GM23338 (cell line): ENCODE measurements at regions not wholly inside any gene's neighbourhood (a gene's known extent, or its start where the extent isn't known, plus 50 kb on each side); places are given as distances from the start of the nearest gene placed in this dataset.

Experiments used
- ATAC-seq: fragments of 200-7000 bp; cut with Tn5 transposase; 3 replicates; pipeline ENCODE4 v1.9.1; 2020
- DNase-seq: peaks from one replicate; pipeline ENCODE4 v3.0.0-alpha.2; 2015; ENCODE audit warnings: low spot score
- H2AFZ ChIP-seq: fragments of 200-600 bp; sonication (generic); 2 replicates; pipeline ENCODE4 v1.8.0; 2016; ENCODE audit warnings: antibody characterized with exemption, mild to moderate bottlenecking, moderate library complexity
- H3F3A ChIP-seq: fragments of 200-600 bp; sonication (generic); replicated peaks from 2 replicates; pipeline ENCODE4 v1.8.0; 2017; ENCODE audit warnings: antibody characterized with exemption, mixed run types, low read depth
- H3K27ac ChIP-seq: fragments of 200-600 bp; sonication (generic); 2 replicates; pipeline ENCODE4 v1.6.1; 2016; ENCODE audit warnings: low read depth
- H3K27me3 ChIP-seq: fragments of 200-600 bp; sonication (generic); 2 replicates; pipeline ENCODE4 v1.8.0; 2016; ENCODE audit warnings: mild to moderate bottlenecking, mixed run types, moderate library complexity; ENCODE audit not compliant: insufficient read depth
- H3K36me3 ChIP-seq: fragments of 200-600 bp; sonication (generic); 2 replicates; pipeline ENCODE4 v1.8.0; 2016; ENCODE audit warnings: mild to moderate bottlenecking; ENCODE audit not compliant: insufficient read depth
- H3K4me1 ChIP-seq: fragments of 200-600 bp; sonication (generic); 2 replicates; pipeline ENCODE4 v1.8.0; 2016; ENCODE audit warnings: mild to moderate bottlenecking, moderate library complexity; ENCODE audit not compliant: insufficient read depth
- H3K4me2 ChIP-seq: fragments of 200-600 bp; sonication (generic); 2 replicates; pipeline ENCODE4 v1.7.1; 2017; ENCODE audit warnings: mixed run types
- H3K4me3 ChIP-seq: fragments of 200-600 bp; sonication (generic); 2 replicates; pipeline ENCODE4 v1.6.1; 2016; ENCODE audit warnings: mixed run types
- H3K79me2 ChIP-seq: fragments of 200-600 bp; sonication (generic); replicated peaks from 2 replicates; pipeline ENCODE4 v1.8.0; 2017; ENCODE audit warnings: mild to moderate bottlenecking; ENCODE audit not compliant: insufficient read depth
- H3K9me2 ChIP-seq: fragments of 200-600 bp; sonication (generic); 2 replicates; pipeline ENCODE4 v1.8.0; 2017; ENCODE audit not compliant: insufficient read depth
- H4K20me1 ChIP-seq: fragments of 200-600 bp; sonication (generic); replicated peaks from 2 replicates; pipeline ENCODE4 v1.8.0; 2017; ENCODE audit warnings: mild to moderate bottlenecking; ENCODE audit not compliant: insufficient read depth
- H3K27ac Mint-ChIP-seq: 2 replicates; pipeline ENCODE4 v1.8.0; 2020; ENCODE audit warnings: inconsistent platforms, mild to moderate bottlenecking, moderate library complexity, mixed read lengths
- H3K27me3 Mint-ChIP-seq: 3 replicates; pipeline ENCODE4 v1.8.0; 2022; ENCODE audit warnings: low read depth, mild to moderate bottlenecking, moderate library complexity, mixed read lengths, inconsistent platforms; ENCODE audit not compliant: insufficient read depth, poor library complexity
- H3K36me3 Mint-ChIP-seq: 3 replicates; pipeline ENCODE4 v1.8.0; 2021; ENCODE audit warnings: low read depth, mild to moderate bottlenecking, inconsistent platforms, moderate library complexity, mixed read lengths
- H3K4me1 Mint-ChIP-seq: 3 replicates; pipeline ENCODE4 v1.8.0; 2020; ENCODE audit warnings: mild to moderate bottlenecking, inconsistent platforms, mixed read lengths
- H3K4me3 Mint-ChIP-seq: 3 replicates; pipeline ENCODE4 v1.8.0; 2021; ENCODE audit warnings: moderate library complexity, mild to moderate bottlenecking, inconsistent platforms, mixed read lengths
- H3K9me3 Mint-ChIP-seq: 3 replicates; pipeline ENCODE4 v1.8.0; 2020; ENCODE audit warnings: moderate library complexity, mild to moderate bottlenecking, inconsistent platforms, mixed read lengths
- CREB1 ChIP-seq: fragments of 250-450 bp; sonication (Bioruptor Pico); IDR thresholded peaks from 2 replicates; pipeline ENCODE4 v1.5.0; 2020; ENCODE audit warnings: low read depth, mild to moderate bottlenecking, moderate library complexity
- EZH2 ChIP-seq: fragments of 200-600 bp; sonication (generic); IDR thresholded peaks from one replicate; pipeline ENCODE4 v1.8.0; 2017; ENCODE audit warnings: antibody characterized with exemption, mild to moderate bottlenecking, low read depth; ENCODE audit not compliant: unreplicated experiment
- EZH2phosphoT487 ChIP-seq: fragments of 200-600 bp; sonication (generic); IDR thresholded peaks from one replicate; pipeline ENCODE4 v1.8.1; 2018; ENCODE audit warnings: antibody characterized with exemption; ENCODE audit not compliant: unreplicated experiment
- JUNB ChIP-seq: IDR thresholded peaks from one replicate; pipeline ENCODE4 v1.6.1; 2016; ENCODE audit warnings: antibody characterized with exemption; ENCODE audit not compliant: unreplicated experiment
- NANOG ChIP-seq: IDR thresholded peaks from 2 replicates; pipeline ENCODE4 v1.6.1; 2016; ENCODE audit warnings: antibody characterized with exemption, borderline replicate concordance
- POLR2AphosphoS5 ChIP-seq: IDR thresholded peaks from 2 replicates; pipeline ENCODE4 v1.6.1; 2016; ENCODE audit warnings: antibody characterized with exemption, low read depth
- STAT1 ChIP-seq: IDR thresholded peaks from one replicate; pipeline ENCODE4 v1.6.1; 2016; ENCODE audit warnings: antibody characterized with exemption; ENCODE audit not compliant: unreplicated experiment
- ZNF114 ChIP-seq: fragments of 250-450 bp; sonication (Bioruptor Pico); IDR thresholded peaks from 2 replicates; pipeline ENCODE4 v1.5.0; 2020; ENCODE audit warnings: mild to moderate bottlenecking, moderate library complexity
- ZNF331 ChIP-seq: fragments of 250-450 bp; sonication (Bioruptor Pico); IDR thresholded peaks from 2 replicates; pipeline ENCODE4 v1.5.0; 2020; ENCODE audit warnings: low read depth, mild to moderate bottlenecking, moderate library complexity
- TF ChIP-seq, protein P1 (sequence below): IDR thresholded peaks from 2 replicates; pipeline ENCODE4 v1.6.1; 2016; ENCODE audit warnings: antibody characterized with exemption
- TF ChIP-seq, protein P2 (sequence below), 2 experiments: fragments of 200-600 bp in 1 of 2; sonication (generic) in 1 of 2; conservative IDR thresholded peaks; 2 replicates each; pipeline versions ENCODE4 v1.5.1 to v1.6.1; 2016 to 2017; ENCODE audit warnings: antibody characterized with exemption in 2 of 2, low read depth in 2 of 2, mild to moderate bottlenecking in 2 of 2, moderate library complexity in 1 of 2
- TF ChIP-seq, protein P3 (sequence below): IDR thresholded peaks from one replicate; pipeline ENCODE4 v1.6.1; 2018; ENCODE audit warnings: antibody characterized with exemption; ENCODE audit not compliant: unreplicated experiment
- TF ChIP-seq, protein P4 (sequence below): fragments of 250-450 bp; sonication (Bioruptor Pico); IDR thresholded peaks from 2 replicates; pipeline ENCODE4 v1.5.0; 2020; ENCODE audit warnings: mild to moderate bottlenecking, moderate library complexity

DNA sequence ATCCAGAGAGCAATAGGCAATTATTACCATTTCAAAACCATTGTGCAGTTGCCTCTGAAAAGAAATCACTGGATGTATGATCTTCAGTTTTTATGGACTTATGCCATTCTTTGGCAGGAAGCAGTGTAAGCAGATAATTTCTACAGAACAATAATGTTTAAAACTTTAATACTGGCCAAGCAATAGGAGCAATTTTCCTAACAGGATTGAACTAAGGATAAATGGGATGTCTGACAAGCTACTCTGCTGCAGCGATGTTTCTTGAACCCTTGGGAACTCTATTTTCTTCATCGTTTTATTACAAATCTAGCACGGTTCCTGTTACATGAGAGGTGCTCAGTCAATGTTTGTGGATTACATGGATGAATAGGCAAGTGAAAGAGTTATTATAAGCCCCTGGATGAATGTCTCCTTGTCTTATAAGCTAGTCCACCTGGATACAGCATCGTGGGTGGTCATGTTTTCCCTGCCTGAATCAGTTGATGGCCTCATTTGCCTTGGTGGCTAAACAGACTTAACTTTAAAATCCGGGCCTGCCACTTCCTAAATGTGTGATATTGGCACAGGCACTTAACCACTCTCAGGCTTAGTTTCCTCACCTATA lies 68.2 kb upstream of the MDM1 start:
- Histone ChIP-seq H3K9me2 (0 out of 2 replicates have a peak, but pooled peaks cover 3% of the 10 kb centered on the region), H3K4me2 (no peak overlapping the region), H3K4me3 (no peak overlapping the region), H3K4me1 (peaks cover 9% of the 10 kb centered on the region; the same call in 1 of the 2 replicates), H3K27me3 (no peaks in the 10 kb centered on the region), H3K36me3 (no peaks in the 10 kb centered on the region), H4K20me1 (no peaks in the 10 kb centered on the region), H3K27ac (no peak overlapping the region), H3K79me2 (no peaks in the 10 kb centered on the region), H3F3A (no peaks in the 10 kb centered on the region), H2AFZ (peak overlapping the region; percentile 92)
- DNase-seq, result no peak
- Mint-ChIP-seq H3K36me3 (no peaks in the 10 kb centered on the region), H3K4me1 (no peaks in the 10 kb centered on the region), H3K4me3 (no peak overlapping the region), H3K27me3 (peaks cover 1% of the 10 kb centered on the region), H3K27ac (no peak overlapping the region), H3K9me3 (no peaks in the 10 kb centered on the region)
- TF ChIP-seq, protein P1, sequence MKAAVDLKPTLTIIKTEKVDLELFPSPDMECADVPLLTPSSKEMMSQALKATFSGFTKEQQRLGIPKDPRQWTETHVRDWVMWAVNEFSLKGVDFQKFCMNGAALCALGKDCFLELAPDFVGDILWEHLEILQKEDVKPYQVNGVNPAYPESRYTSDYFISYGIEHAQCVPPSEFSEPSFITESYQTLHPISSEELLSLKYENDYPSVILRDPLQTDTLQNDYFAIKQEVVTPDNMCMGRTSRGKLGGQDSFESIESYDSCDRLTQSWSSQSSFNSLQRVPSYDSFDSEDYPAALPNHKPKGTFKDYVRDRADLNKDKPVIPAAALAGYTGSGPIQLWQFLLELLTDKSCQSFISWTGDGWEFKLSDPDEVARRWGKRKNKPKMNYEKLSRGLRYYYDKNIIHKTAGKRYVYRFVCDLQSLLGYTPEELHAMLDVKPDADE, result no peak
- TF ChIP-seq, protein P2, sequence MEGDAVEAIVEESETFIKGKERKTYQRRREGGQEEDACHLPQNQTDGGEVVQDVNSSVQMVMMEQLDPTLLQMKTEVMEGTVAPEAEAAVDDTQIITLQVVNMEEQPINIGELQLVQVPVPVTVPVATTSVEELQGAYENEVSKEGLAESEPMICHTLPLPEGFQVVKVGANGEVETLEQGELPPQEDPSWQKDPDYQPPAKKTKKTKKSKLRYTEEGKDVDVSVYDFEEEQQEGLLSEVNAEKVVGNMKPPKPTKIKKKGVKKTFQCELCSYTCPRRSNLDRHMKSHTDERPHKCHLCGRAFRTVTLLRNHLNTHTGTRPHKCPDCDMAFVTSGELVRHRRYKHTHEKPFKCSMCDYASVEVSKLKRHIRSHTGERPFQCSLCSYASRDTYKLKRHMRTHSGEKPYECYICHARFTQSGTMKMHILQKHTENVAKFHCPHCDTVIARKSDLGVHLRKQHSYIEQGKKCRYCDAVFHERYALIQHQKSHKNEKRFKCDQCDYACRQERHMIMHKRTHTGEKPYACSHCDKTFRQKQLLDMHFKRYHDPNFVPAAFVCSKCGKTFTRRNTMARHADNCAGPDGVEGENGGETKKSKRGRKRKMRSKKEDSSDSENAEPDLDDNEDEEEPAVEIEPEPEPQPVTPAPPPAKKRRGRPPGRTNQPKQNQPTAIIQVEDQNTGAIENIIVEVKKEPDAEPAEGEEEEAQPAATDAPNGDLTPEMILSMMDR (conservative IDR thresholded peaks at IDR 0.05; ENCODE audit: low read depth in 2 of 2), result no peak
- TF ChIP-seq, protein P3, sequence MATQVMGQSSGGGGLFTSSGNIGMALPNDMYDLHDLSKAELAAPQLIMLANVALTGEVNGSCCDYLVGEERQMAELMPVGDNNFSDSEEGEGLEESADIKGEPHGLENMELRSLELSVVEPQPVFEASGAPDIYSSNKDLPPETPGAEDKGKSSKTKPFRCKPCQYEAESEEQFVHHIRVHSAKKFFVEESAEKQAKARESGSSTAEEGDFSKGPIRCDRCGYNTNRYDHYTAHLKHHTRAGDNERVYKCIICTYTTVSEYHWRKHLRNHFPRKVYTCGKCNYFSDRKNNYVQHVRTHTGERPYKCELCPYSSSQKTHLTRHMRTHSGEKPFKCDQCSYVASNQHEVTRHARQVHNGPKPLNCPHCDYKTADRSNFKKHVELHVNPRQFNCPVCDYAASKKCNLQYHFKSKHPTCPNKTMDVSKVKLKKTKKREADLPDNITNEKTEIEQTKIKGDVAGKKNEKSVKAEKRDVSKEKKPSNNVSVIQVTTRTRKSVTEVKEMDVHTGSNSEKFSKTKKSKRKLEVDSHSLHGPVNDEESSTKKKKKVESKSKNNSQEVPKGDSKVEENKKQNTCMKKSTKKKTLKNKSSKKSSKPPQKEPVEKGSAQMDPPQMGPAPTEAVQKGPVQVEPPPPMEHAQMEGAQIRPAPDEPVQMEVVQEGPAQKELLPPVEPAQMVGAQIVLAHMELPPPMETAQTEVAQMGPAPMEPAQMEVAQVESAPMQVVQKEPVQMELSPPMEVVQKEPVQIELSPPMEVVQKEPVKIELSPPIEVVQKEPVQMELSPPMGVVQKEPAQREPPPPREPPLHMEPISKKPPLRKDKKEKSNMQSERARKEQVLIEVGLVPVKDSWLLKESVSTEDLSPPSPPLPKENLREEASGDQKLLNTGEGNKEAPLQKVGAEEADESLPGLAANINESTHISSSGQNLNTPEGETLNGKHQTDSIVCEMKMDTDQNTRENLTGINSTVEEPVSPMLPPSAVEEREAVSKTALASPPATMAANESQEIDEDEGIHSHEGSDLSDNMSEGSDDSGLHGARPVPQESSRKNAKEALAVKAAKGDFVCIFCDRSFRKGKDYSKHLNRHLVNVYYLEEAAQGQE, result no peak
- TF ChIP-seq JUNB (no peak), EZH2phosphoT487 (no peak), EZH2 (no peak), ZNF114 (CRISPR knock-in tag) (no peak), ZNF331 (no peak), STAT1 (no peak), CREB1 (CRISPR knock-in tag) (no peak), POLR2AphosphoS5 (no peak), NANOG (no peak)
- TF ChIP-seq, protein P4, sequence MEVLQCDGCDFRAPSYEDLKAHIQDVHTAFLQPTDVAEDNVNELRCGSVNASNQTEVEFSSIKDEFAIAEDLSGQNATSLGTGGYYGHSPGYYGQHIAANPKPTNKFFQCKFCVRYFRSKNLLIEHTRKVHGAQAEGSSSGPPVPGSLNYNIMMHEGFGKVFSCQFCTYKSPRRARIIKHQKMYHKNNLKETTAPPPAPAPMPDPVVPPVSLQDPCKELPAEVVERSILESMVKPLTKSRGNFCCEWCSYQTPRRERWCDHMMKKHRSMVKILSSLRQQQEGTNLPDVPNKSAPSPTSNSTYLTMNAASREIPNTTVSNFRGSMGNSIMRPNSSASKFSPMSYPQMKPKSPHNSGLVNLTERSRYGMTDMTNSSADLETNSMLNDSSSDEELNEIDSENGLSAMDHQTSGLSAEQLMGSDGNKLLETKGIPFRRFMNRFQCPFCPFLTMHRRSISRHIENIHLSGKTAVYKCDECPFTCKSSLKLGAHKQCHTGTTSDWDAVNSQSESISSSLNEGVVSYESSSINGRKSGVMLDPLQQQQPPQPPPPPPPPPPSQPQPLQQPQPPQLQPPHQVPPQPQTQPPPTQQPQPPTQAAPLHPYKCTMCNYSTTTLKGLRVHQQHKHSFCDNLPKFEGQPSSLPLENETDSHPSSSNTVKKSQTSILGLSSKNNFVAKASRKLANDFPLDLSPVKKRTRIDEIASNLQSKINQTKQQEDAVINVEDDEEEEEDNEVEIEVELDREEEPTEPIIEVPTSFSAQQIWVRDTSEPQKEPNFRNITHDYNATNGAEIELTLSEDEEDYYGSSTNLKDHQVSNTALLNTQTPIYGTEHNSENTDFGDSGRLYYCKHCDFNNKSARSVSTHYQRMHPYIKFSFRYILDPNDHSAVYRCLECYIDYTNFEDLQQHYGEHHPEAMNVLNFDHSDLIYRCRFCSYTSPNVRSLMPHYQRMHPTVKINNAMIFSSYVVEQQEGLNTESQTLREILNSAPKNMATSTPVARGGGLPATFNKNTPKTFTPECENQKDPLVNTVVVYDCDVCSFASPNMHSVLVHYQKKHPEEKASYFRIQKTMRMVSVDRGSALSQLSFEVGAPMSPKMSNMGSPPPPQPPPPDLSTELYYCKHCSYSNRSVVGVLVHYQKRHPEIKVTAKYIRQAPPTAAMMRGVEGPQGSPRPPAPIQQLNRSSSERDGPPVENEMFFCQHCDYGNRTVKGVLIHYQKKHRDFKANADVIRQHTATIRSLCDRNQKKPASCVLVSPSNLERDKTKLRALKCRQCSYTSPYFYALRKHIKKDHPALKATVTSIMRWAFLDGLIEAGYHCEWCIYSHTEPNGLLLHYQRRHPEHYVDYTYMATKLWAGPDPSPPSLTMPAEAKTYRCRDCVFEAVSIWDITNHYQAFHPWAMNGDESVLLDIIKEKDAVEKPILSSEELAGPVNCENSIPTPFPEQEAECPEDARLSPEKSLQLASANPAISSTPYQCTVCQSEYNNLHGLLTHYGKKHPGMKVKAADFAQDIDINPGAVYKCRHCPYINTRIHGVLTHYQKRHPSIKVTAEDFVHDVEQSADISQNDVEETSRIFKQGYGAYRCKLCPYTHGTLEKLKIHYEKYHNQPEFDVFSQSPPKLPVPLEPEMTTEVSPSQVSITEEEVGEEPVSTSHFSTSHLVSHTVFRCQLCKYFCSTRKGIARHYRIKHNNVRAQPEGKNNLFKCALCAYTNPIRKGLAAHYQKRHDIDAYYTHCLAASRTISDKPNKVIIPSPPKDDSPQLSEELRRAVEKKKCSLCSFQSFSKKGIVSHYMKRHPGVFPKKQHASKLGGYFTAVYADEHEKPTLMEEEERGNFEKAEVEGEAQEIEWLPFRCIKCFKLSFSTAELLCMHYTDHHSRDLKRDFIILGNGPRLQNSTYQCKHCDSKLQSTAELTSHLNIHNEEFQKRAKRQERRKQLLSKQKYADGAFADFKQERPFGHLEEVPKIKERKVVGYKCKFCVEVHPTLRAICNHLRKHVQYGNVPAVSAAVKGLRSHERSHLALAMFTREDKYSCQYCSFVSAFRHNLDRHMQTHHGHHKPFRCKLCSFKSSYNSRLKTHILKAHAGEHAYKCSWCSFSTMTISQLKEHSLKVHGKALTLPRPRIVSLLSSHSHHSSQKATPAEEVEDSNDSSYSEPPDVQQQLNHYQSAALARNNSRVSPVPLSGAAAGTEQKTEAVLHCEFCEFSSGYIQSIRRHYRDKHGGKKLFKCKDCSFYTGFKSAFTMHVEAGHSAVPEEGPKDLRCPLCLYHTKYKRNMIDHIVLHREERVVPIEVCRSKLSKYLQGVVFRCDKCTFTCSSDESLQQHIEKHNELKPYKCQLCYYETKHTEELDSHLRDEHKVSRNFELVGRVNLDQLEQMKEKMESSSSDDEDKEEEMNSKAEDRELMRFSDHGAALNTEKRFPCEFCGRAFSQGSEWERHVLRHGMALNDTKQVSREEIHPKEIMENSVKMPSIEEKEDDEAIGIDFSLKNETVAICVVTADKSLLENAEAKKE, result no peak
- ATAC-seq, result no peak
